ENCODE measurements at regions not wholly inside any gene's neighbourhood (a gene's known extent, or its start where the extent isn't known, plus 50 kb on each side); places are given as distances from the start of the nearest gene placed in this dataset.
"Not testable (repeated sequence)": the region's sequence is repeated elsewhere in the genome, so short reads cannot be mapped to it uniquely, and the experiment has no call there.

GRCh38 chr4:106584337-106584989 lies 215.9 kb upstream of the GIMD1 start:
- H3K27me3 ChIP-seq (ENCODE audit: insufficient read depth, low read length), result no peaks in the 10 kb centered on the region
- H3K36me3 ChIP-seq (ENCODE audit: insufficient read depth, low read depth, low read length), result no peaks in the 10 kb centered on the region
- no peaks in the 10 kb centered on the region for H3K9me3 ChIP-seq (ENCODE audit: insufficient read depth, low read depth, low read length)
- H3K27ac ChIP-seq (ENCODE audit: low read length), result no peak overlapping the region
- no peak overlapping the region for H3K4me3 ChIP-seq (ENCODE audit: low read length)
- no peak overlapping the region for H3K9ac ChIP-seq (ENCODE audit: low read depth, low read length)
- H3K4me1 ChIP-seq (ENCODE audit: insufficient read depth, low read length), result 0 out of 2 replicates have a peak, but pooled peaks cover 2% of the 10 kb centered on the region

- Histone ChIP-seq H3K4me3 (ENCODE audit: low read length) (no peak overlapping the region), H3K9me3 (ENCODE audit: insufficient read depth, low read depth, low read length) (no peaks in the 10 kb centered on the region), H3K4me1 (ENCODE audit: insufficient read depth, low read length) (0 out of 2 replicates have a peak, but pooled peaks cover 2% of the 10 kb centered on the region), H3K36me3 (ENCODE audit: insufficient read depth, low read depth, low read length) (no peaks in the 10 kb centered on the region), H3K27me3 (ENCODE audit: insufficient read depth, low read length) (no peaks in the 10 kb centered on the region), H3K27ac (ENCODE audit: low read length) (no peak overlapping the region), H3K9ac (ENCODE audit: low read depth, low read length) (no peak overlapping the region)
These were observed 215.0 kb upstream of the GIMD1 start for GRCh38 chr4:106583567-106583966.

- Histone ChIP-seq H3K4me1 (ENCODE audit: insufficient read depth, low read length) (0 out of 2 replicates have a peak, but pooled peaks cover 2% of the 10 kb centered on the region), H3K4me3 (ENCODE audit: low read length) (no peak overlapping the region), H3K27me3 (ENCODE audit: insufficient read depth, low read length) (no peaks in the 10 kb centered on the region), H3K9me3 (ENCODE audit: insufficient read depth, low read depth, low read length) (no peaks in the 10 kb centered on the region), H3K27ac (ENCODE audit: low read length) (no peak overlapping the region), H3K36me3 (ENCODE audit: insufficient read depth, low read depth, low read length) (no peaks in the 10 kb centered on the region), H3K9ac (ENCODE audit: low read depth, low read length) (no peak overlapping the region)
These were observed 214.5 kb upstream of the GIMD1 start for GRCh38 chr4:106583108-106583507.

- H3K27ac ChIP-seq (ENCODE audit: low read length), result no peak overlapping the region
- no peak overlapping the region for H3K9ac ChIP-seq (ENCODE audit: low read depth, low read length)
- no peaks in the 10 kb centered on the region for H3K27me3 ChIP-seq (ENCODE audit: insufficient read depth, low read length)
- H3K4me1 ChIP-seq (ENCODE audit: insufficient read depth, low read length), result 0 out of 2 replicates have a peak, but pooled peaks cover 2% of the 10 kb centered on the region
- H3K9me3 ChIP-seq (ENCODE audit: insufficient read depth, low read depth, low read length), result no peaks in the 10 kb centered on the region
- H3K36me3 ChIP-seq (ENCODE audit: insufficient read depth, low read depth, low read length), result no peaks in the 10 kb centered on the region
- H3K4me3 ChIP-seq (ENCODE audit: low read length), result no peak overlapping the region
These were observed 213.5 kb upstream of the GIMD1 start for GRCh38 chr4:106582103-106582502.

GRCh38 chr4:106579236-106579635 lies 210.7 kb upstream of the GIMD1 start:
- H3K27ac ChIP-seq (ENCODE audit: low read length), result no peak overlapping the region

GRCh38 chr4:106569146-106570031 lies 200.8 kb upstream of the GIMD1 start:
- no peak overlapping the region for H3K9ac ChIP-seq (ENCODE audit: low read depth, low read length)
- H3K36me3 ChIP-seq (ENCODE audit: insufficient read depth, low read depth, low read length), result no peaks in the 10 kb centered on the region
- H3K4me3 ChIP-seq (ENCODE audit: low read length), result no peak overlapping the region
- H3K27ac ChIP-seq (ENCODE audit: low read length), result no peak overlapping the region
- H3K9me3 ChIP-seq (ENCODE audit: insufficient read depth, low read depth, low read length), result no peaks in the 10 kb centered on the region
- H3K4me1 ChIP-seq (ENCODE audit: insufficient read depth, low read length), result no peaks in the 10 kb centered on the region
- H3K27me3 ChIP-seq (ENCODE audit: insufficient read depth, low read length), result no peaks in the 10 kb centered on the region

More at GRCh38 chr4:106579236-106579635, 210.7 kb upstream of the GIMD1 start:
- Histone ChIP-seq H3K9me3 (ENCODE audit: insufficient read depth, low read depth, low read length) (no peaks in the 10 kb centered on the region), H3K27me3 (ENCODE audit: insufficient read depth, low read length) (no peaks in the 10 kb centered on the region), H3K4me1 (ENCODE audit: insufficient read depth, low read length) (0 out of 2 replicates have a peak, but pooled peaks cover 2% of the 10 kb centered on the region), H3K4me3 (ENCODE audit: low read length) (no peak overlapping the region), H3K9ac (ENCODE audit: low read depth, low read length) (no peak overlapping the region), H3K36me3 (ENCODE audit: insufficient read depth, low read depth, low read length) (no peaks in the 10 kb centered on the region)

GRCh38 chr4:106565727-106566126 lies 197.1 kb upstream of the GIMD1 start:
- H3K27ac ChIP-seq (ENCODE audit: low read length), result no peak overlapping the region

GRCh38 chr4:106563637-106564036 lies 195.1 kb upstream of the GIMD1 start:
- H3K9ac ChIP-seq (ENCODE audit: low read depth, low read length); H3K27me3 ChIP-seq (ENCODE audit: insufficient read depth, low read length); H3K4me3 ChIP-seq (ENCODE audit: low read length); H3K4me1 ChIP-seq (ENCODE audit: insufficient read depth, low read length); H3K36me3 ChIP-seq (ENCODE audit: insufficient read depth, low read depth, low read length); H3K9me3 ChIP-seq (ENCODE audit: insufficient read depth, low read depth, low read length); H3K27ac ChIP-seq (ENCODE audit: low read length): not testable (repeated sequence)

More at GRCh38 chr4:106565727-106566126, 197.1 kb upstream of the GIMD1 start:
- peaks cover 4% of the 10 kb centered on the region for H3K9me3 ChIP-seq (ENCODE audit: insufficient read depth, low read depth, low read length)
- H3K4me3 ChIP-seq (ENCODE audit: low read length), result no peak overlapping the region
- H3K27me3 ChIP-seq (ENCODE audit: insufficient read depth, low read length), result no peaks in the 10 kb centered on the region
- no peak overlapping the region for H3K9ac ChIP-seq (ENCODE audit: low read depth, low read length)
- no peaks in the 10 kb centered on the region for H3K36me3 ChIP-seq (ENCODE audit: insufficient read depth, low read depth, low read length)
- no peaks in the 10 kb centered on the region for H3K4me1 ChIP-seq (ENCODE audit: insufficient read depth, low read length)

- H3K27ac ChIP-seq (ENCODE audit: low read length), result no peak overlapping the region
- H3K9ac ChIP-seq (ENCODE audit: low read depth, low read length), result no peak overlapping the region
These were observed 183.1 kb upstream of the GIMD1 start for GRCh38 chr4:106551724-106552123.

GRCh38 chr4:106548446-106549044 lies 180.0 kb upstream of the GIMD1 start:
- Histone ChIP-seq H3K4me1 (ENCODE audit: insufficient read depth, low read length) (no peaks in the 10 kb centered on the region), H3K36me3 (ENCODE audit: insufficient read depth, low read depth, low read length) (no peaks in the 10 kb centered on the region), H3K4me3 (ENCODE audit: low read length) (no peak overlapping the region), H3K27ac (ENCODE audit: low read length) (no peak overlapping the region), H3K27me3 (ENCODE audit: insufficient read depth, low read length) (no peaks in the 10 kb centered on the region), H3K9me3 (ENCODE audit: insufficient read depth, low read depth, low read length) (peaks cover 6% of the 10 kb centered on the region; the same call in 1 of the 2 replicates), H3K9ac (ENCODE audit: low read depth, low read length) (no peak overlapping the region)

More at GRCh38 chr4:106551724-106552123, 183.1 kb upstream of the GIMD1 start:
- no peaks in the 10 kb centered on the region for H3K36me3 ChIP-seq (ENCODE audit: insufficient read depth, low read depth, low read length)
- H3K4me3 ChIP-seq (ENCODE audit: low read length), result no peak overlapping the region
- peaks cover 6% of the 10 kb centered on the region; the same call in 1 of the 2 replicates for H3K9me3 ChIP-seq (ENCODE audit: insufficient read depth, low read depth, low read length)
- no peaks in the 10 kb centered on the region for H3K4me1 ChIP-seq (ENCODE audit: insufficient read depth, low read length)
- no peaks in the 10 kb centered on the region for H3K27me3 ChIP-seq (ENCODE audit: insufficient read depth, low read length)

GRCh38 chr4:106546370-106546769 lies 177.8 kb upstream of the GIMD1 start:
- no peaks in the 10 kb centered on the region for H3K27me3 ChIP-seq (ENCODE audit: insufficient read depth, low read length)
- no peak overlapping the region for H3K9ac ChIP-seq (ENCODE audit: low read depth, low read length)
- no peaks in the 10 kb centered on the region for H3K4me1 ChIP-seq (ENCODE audit: insufficient read depth, low read length)
- no peak overlapping the region for H3K4me3 ChIP-seq (ENCODE audit: low read length)
- no peaks in the 10 kb centered on the region for H3K36me3 ChIP-seq (ENCODE audit: insufficient read depth, low read depth, low read length)
- H3K27ac ChIP-seq (ENCODE audit: low read length), result no peak overlapping the region
- peaks cover 6% of the 10 kb centered on the region; the same call in 1 of the 2 replicates for H3K9me3 ChIP-seq (ENCODE audit: insufficient read depth, low read depth, low read length)
